SJSA1 (cell line): ENCODE measurements at regions not wholly inside any gene's neighbourhood (a gene's known extent, or its start where the extent isn't known, plus 50 kb on each side); places are given as distances from the start of the nearest gene placed in this dataset.

Source experiments
- DNase-seq, 2 experiments: peaks; one replicate each; pipeline ENCODE4 v3.0.0-alpha.2; 2015 to 2020; ENCODE audit warnings: low spot score in 2 of 2, low read depth in 1 of 2
- H3K27ac ChIP-seq: fragments of 250-450 bp; sonication (Bioruptor Pico); 2 replicates; pipeline ENCODE4 v1.5.1; 2020; ENCODE audit warnings: mild to moderate bottlenecking, moderate library complexity
- H3K27me3 ChIP-seq: fragments of 250-450 bp; sonication (Bioruptor Pico); replicated peaks from 2 replicates; pipeline ENCODE4 v1.5.1; 2020; ENCODE audit warnings: mild to moderate bottlenecking, moderate library complexity
- H3K36me3 ChIP-seq: fragments of 250-450 bp; sonication (Bioruptor Pico); 2 replicates; pipeline ENCODE4 v1.5.1; 2020; ENCODE audit warnings: mild to moderate bottlenecking
- H3K4me1 ChIP-seq: fragments of 250-450 bp; sonication (Bioruptor Pico); replicated peaks from 2 replicates; pipeline ENCODE4 v1.6.1; 2021; ENCODE audit warnings: mild to moderate bottlenecking
- H3K4me3 ChIP-seq: fragments of 250-450 bp; sonication (Bioruptor Pico); 2 replicates; pipeline ENCODE4 v1.5.1; 2020; ENCODE audit warnings: mild to moderate bottlenecking
- H3K9me3 ChIP-seq: fragments of 250-450 bp; sonication (Bioruptor Pico); replicated peaks from 2 replicates; pipeline ENCODE4 v1.5.1; 2020; ENCODE audit warnings: mild to moderate bottlenecking

DNA sequence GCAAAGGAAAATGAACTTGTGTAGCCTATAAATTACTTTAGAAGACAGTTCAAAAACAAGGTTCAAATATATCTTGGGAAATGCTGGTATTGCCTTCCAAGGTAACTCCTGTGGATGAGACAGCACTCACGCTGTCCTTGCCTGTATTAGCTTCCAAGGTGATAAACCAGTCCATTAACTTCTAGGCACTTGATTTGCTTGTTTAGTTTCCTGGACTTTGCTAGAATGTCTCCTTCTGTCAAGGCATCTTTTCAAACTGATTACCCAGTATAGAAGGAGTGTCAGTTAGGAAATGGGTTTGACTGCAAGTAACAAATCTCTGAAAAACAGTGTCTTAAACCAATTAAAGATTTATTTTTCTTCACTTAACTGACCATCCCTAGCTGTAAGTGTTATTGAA lies 103.4 kb upstream of the SLC22A23 start:
- Histone ChIP-seq H3K4me3 (no peak overlapping the region), H3K36me3 (no peaks in the 10 kb centered on the region), H3K27ac (no peak overlapping the region), H3K4me1 (no peaks in the 10 kb centered on the region), H3K9me3 (no peaks in the 10 kb centered on the region), H3K27me3 (no peaks in the 10 kb centered on the region; the same call in 1 of the 2 replicates)
- DNase-seq, result no peak

DNA sequence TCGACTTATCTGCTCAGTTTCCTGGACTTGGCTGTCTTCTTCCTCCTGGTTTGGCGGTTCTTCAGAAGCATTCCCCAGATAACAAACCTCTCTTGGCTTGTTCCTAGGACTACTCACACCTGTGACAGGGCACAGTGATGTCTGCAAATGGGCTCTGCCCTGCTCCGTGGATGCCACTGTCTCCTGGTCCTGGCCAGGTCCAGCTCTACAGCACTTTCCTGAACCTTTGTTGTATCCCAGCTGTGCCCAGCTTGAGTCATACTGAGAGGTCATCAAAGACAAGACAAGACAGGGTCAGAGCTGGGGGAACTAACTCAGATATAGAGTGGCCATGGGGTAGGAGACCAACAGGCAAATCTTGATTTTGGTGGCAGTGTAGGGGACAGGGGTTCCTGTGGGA lies 102.7 kb upstream of the SLC22A23 start:
- Histone ChIP-seq H3K27me3 (no peaks in the 10 kb centered on the region; the same call in 1 of the 2 replicates), H3K9me3 (no peaks in the 10 kb centered on the region)
- no peak for DNase-seq

DNA sequence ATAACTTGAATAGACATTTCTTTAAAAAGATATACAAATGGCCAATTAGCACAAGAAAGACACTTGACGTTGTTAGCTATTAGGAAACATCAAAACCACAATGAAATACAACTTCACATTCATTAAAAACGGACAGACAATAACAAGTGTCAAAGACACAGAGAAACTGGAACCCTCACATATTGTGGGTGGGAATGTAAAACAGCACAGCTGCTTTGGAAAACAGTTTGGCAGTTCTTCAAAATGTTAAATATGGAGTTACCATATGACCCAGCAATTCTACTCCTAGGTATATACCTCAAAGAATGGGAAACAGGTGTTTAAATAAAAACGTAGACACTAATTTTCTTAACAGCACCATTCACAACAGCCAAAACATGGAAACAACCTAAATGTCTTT lies 100.5 kb upstream of the SLC22A23 start:
- no peaks in the 10 kb centered on the region for H3K9me3 ChIP-seq
- no peak for DNase-seq
- no peak overlapping the region for H3K4me3 ChIP-seq
- no peaks in the 10 kb centered on the region; the same call in 1 of the 2 replicates for H3K27me3 ChIP-seq
- H3K36me3 ChIP-seq, result no peaks in the 10 kb centered on the region
- H3K27ac ChIP-seq, result no peak overlapping the region
- H3K4me1 ChIP-seq, result no peaks in the 10 kb centered on the region

More for the DNA sequence above, 102.7 kb upstream of the SLC22A23 start:
- Histone ChIP-seq H3K36me3 (no peaks in the 10 kb centered on the region), H3K4me3 (no peak overlapping the region), H3K27ac (no peak overlapping the region), H3K4me1 (no peaks in the 10 kb centered on the region)

DNA sequence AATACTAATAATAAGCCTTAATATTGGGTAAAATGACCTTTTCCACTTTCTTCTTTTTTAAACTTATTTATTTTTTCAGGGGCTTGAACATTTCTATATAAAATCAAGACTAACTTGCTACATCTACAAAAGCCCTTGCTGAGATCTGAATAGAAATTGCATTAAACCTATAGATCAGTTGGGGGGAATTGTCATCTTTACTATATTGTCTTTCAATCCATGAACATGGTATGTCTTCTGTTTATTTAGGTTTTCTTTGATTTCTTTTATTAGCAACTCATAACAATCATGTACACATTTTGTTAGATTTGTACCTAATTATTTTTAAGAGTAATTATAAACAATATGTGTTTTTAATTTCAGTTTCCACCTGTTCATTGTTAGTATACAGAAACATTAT lies 96.4 kb upstream of the SLC22A23 start:
- DNase-seq, result no peak
- H3K36me3 ChIP-seq, result no peaks in the 10 kb centered on the region
- H3K27me3 ChIP-seq, result no peaks in the 10 kb centered on the region; the same call in 1 of the 2 replicates
- no peak overlapping the region for H3K4me3 ChIP-seq
- H3K9me3 ChIP-seq, result no peaks in the 10 kb centered on the region
- no peaks in the 10 kb centered on the region for H3K4me1 ChIP-seq
- no peak overlapping the region for H3K27ac ChIP-seq

DNA sequence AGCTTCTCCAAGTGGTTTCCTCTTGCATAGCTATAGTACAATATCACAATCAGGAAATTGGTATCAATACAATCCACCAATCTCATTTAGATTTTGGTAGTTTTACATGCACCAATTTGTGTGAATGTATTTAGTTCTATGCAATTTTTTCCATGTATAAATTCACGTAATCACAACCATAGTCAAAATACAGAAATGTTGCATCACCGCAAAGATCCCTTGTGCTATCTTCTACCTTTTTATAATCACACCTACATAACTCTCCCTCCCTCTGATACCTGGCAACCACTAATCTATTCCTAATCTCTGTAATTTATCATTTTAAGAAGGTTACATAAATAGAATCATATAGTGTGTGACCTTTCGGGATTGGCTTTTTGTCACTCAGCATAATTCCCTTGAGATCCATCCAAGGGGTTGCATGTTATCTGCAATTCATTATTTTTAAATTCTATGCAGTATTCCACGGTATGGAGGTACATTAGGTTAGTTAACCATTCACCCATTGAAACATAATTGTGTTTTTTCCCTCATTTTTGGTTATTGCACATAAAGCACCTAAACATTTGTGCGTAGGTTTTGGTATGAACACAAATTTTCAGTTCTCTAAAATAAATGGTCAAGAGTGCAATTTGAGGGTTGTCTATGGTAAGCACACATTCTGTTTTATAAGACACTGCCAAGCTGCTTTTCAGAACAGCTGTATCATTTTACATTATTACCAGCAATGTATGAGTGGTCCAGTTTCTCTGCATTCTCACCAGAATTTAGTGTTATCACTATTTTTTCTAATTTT lies 95.1 kb upstream of the SLC22A23 start:
- H3K36me3 ChIP-seq, result no peaks in the 10 kb centered on the region
- no peak overlapping the region for H3K4me3 ChIP-seq
- no peaks in the 10 kb centered on the region for H3K4me1 ChIP-seq
- no peak for DNase-seq
- no peaks in the 10 kb centered on the region for H3K9me3 ChIP-seq
- H3K27ac ChIP-seq, result no peak overlapping the region
- no peaks in the 10 kb centered on the region; the same call in 1 of the 2 replicates for H3K27me3 ChIP-seq

DNA sequence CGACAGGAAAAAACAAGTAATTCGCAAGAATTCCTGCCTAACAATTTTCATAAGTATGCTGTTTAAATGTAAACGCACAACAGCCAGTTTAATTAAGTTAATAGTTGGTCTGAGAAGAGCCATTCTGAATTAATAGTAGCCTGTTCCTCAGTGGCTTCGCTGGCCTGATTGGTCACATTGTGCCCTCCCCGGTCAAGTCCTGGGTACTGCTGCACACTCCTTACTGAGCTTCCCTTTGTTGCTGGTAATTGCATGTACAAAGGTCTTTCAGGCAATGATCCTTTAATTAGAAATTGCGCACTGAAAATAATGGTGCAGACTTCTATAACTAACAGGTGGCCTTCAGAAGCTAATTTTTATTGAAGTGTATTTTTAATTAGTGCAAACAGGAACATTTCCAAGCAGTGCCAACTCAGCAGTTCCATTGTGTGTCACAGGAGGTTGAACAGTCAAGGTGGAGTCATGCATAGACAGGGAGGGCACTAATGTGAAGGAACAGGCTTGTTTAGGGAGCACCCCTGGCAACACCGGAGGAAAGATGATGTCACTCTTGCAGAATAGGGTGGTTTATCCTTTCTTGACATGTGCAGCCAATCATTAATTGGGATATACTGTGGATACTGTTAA lies 92.6 kb upstream of the SLC22A23 start:
- Histone ChIP-seq H3K4me1 (no peaks in the 10 kb centered on the region), H3K4me3 (no peak overlapping the region), H3K36me3 (no peaks in the 10 kb centered on the region), H3K27ac (no peak overlapping the region), H3K9me3 (no peaks in the 10 kb centered on the region), H3K27me3 (no peaks in the 10 kb centered on the region; the same call in 1 of the 2 replicates)
- no peak for DNase-seq

DNA sequence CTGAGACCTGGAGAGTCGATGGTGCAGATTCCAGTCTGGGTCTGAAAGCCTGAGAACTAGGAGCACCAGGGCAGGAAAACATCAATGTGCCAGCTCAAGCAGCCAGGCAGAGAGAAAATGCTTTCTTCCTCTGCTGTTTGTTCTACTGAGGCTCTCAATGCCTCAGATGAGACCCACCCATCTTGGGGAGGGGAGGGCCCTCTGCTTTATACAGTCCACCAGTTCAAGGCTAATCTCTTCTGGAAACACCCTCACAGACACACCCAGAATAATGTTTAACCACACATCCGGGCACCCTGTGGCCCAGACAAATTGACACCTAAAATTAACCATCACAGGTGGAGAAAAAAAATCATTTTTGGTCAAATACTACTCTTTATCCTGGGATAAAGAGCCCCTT lies 89.3 kb upstream of the SLC22A23 start:
- DNase-seq, result no peak

DNA sequence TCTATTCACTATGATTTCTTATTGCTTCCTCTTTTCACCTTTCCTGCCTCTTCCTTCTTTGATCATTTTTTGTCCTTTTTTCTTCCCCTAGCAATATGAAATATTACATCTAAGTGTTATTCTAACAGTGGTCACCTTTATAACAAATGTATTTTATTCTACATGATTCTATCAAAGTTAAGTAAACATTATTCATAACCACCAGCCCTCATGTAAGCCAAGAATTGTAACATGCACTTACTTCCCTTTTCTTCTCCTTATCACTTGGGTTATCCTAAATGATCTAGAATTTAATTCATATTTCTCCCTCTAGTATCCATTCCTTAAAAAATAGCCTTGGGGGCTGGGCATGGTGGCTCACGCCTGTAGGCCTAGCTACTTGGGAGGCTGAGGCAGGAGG lies 88.3 kb upstream of the SLC22A23 start:
- Histone ChIP-seq H3K4me3 (no peak overlapping the region), H3K27ac (no peak overlapping the region), H3K36me3 (no peaks in the 10 kb centered on the region), H3K9me3 (no peaks in the 10 kb centered on the region), H3K4me1 (no peaks in the 10 kb centered on the region), H3K27me3 (no peaks in the 10 kb centered on the region)
- DNase-seq, result no peak

More for the DNA sequence above, 89.3 kb upstream of the SLC22A23 start:
- Histone ChIP-seq H3K27me3 (no peaks in the 10 kb centered on the region; the same call in 1 of the 2 replicates), H3K9me3 (no peaks in the 10 kb centered on the region), H3K36me3 (no peaks in the 10 kb centered on the region), H3K4me3 (no peak overlapping the region), H3K27ac (no peak overlapping the region), H3K4me1 (no peaks in the 10 kb centered on the region)

DNA sequence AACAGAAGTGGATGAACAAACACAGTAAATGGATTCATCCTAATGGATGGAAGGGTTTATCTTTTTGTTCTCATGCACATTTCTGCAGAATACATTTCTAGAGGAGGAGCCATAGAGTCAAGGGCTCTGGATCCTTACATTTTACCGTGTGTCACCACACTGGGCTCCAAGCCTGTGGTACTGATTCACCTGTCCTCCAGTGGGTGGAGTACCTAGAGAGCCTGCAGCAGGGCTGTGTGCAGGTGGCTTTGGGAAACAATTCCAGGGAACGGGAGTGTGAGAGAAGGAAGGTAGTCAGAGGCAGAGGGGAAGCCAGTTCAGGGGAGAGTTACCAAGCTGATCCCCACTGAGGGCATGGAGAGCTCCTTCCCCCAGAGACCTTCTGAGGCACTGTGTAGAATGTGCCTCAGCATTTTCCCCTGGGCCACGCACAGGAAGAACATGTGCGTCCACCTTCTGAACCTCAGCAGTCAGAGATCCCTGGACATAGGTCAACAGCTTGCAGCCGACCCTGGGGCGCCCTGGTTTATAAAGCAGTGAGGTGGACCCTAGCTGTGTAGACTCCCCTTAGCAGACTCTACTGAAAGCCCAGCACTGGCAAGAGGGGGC lies 85.3 kb upstream of the SLC22A23 start:
- H3K36me3 ChIP-seq, result no peaks in the 10 kb centered on the region

DNA sequence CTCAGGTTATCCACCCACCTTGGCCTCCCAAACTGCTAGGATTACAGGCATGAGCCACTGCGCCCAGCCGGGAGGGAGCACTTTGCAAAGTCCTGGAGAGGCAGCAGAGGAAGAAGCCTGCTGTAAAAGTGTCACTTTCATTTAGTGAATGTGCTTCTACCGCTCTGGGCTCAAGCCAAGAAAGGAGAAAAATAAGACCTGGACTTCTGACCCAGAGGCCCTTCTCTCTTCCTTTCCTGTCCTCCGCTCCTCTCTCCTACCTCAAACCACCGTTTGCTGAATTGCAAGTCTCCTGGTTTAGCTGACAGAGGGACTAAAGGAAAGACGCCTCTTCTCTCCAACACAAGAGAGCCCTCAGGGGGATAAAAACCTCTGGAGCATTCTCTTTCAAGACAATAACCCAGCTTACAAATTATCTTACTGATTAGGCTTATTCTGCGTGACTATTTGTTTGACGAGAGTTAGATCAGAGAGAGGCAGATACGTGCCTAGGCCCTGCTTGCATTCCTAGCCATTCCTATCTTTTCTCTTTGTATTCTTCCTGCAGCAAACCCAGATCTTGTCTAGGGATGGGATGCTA lies 84.2 kb upstream of the SLC22A23 start:
- Histone ChIP-seq H3K4me1 (no peaks in the 10 kb centered on the region), H3K4me3 (no peak overlapping the region), H3K36me3 (no peaks in the 10 kb centered on the region), H3K27ac (no peak overlapping the region), H3K9me3 (no peaks in the 10 kb centered on the region), H3K27me3 (no peaks in the 10 kb centered on the region)
- DNase-seq, result peak in 1 of 2 experiments; percentile 9

More for the DNA sequence above, 85.3 kb upstream of the SLC22A23 start:
- H3K27me3 ChIP-seq, result no peaks in the 10 kb centered on the region
- H3K27ac ChIP-seq, result no peak overlapping the region
- H3K4me1 ChIP-seq, result no peaks in the 10 kb centered on the region
- DNase-seq, result peak in 1 of 2 experiments; percentile 18
- no peak overlapping the region for H3K4me3 ChIP-seq
- no peaks in the 10 kb centered on the region for H3K9me3 ChIP-seq

DNA sequence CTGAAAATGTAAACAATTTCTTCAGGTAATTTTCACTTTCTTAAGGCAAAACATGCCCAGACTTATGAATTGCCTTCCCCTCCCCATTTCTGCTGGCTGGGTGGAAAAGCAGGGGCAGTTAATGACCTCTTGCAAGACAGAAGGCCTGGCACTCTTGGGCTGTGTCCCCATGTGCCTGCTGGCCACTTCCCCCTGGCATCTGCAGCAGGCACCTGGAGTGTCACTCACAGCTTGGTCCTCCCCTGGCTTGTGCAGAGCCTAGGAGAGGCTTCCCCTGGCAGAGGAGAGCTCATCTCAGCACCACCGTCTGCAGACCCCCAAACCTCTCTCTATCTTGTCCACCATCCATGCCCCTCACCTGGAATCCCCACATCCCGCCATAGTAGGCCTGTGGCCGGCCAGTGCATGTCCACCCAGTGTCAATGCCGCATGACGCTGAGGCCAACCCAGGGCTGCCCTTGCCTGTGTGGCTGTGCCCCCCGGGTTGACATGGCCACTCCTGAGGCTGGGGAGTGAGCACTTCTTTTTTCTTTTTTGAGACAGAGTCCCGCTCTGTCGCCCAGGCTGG lies 83.5 kb upstream of the SLC22A23 start:
- Histone ChIP-seq H3K36me3 (no peaks in the 10 kb centered on the region), H3K27me3 (no peaks in the 10 kb centered on the region), H3K27ac (no peak overlapping the region), H3K4me1 (no peaks in the 10 kb centered on the region), H3K9me3 (no peaks in the 10 kb centered on the region), H3K4me3 (no peak overlapping the region)
- peak in 1 of 2 experiments; percentile 39 for DNase-seq

DNA sequence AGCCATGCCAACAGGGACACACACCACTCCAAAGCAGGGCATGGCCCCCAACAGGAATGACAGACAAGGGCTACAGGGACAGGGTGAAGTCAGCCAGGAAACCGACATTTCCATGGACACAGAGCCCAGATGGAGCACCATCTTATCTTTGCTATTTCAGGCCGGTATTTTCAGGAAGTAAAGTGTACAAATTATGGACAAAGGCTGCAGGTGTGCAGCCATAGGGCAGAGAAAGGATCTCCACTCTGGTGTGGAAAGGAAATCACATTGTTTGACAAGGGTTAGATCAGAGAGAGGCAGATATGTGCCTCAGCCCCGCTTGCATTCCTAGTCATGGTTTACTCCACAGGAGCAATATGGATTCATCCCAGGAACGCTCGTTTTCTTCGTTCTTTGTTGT lies 81.7 kb upstream of the SLC22A23 start:
- Histone ChIP-seq H3K36me3 (no peaks in the 10 kb centered on the region), H3K27me3 (no peaks in the 10 kb centered on the region), H3K4me1 (no peaks in the 10 kb centered on the region), H3K27ac (no peak overlapping the region), H3K4me3 (no peak overlapping the region), H3K9me3 (no peaks in the 10 kb centered on the region)
- peak in 1 of 2 experiments; percentile 21 for DNase-seq

DNA sequence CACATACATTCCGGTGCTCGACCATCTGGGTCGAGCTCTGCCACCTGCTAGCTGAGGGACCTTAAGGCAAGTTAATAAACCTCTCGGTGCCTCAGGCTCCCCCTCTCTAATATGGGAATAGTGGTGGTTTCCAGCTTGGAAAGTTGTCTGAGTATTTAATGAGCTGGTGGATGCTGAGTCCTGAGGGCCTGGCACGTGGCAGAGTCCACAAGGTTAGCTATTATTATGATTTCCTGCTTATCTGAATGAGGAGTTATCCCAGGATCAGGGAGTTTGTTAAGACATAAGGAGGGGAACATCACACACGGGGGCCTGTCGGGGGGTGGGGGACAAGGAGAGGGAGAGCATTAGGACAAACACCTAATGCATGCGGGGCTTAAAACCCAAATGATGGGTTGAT lies 80.1 kb upstream of the SLC22A23 start:
- H3K27ac ChIP-seq, result no peak overlapping the region
- H3K4me1 ChIP-seq, result no peaks in the 10 kb centered on the region; the same call in 1 of the 2 replicates
- peak in 1 of 2 experiments; percentile 7 for DNase-seq
- H3K36me3 ChIP-seq, result no peaks in the 10 kb centered on the region
- no peak overlapping the region for H3K4me3 ChIP-seq
- H3K9me3 ChIP-seq, result no peaks in the 10 kb centered on the region
- no peaks in the 10 kb centered on the region for H3K27me3 ChIP-seq
